ENCODE measurements at regions not wholly inside any gene's neighbourhood (a gene's known extent, or its start where the extent isn't known, plus 50 kb on each side); places are given as distances from the start of the nearest gene placed in this dataset.

- TF ChIP-seq HMG20A (CRISPR knock-in tag; IDR thresholded peaks at IDR 0.05; ENCODE audit: borderline replicate concordance) = no peak
- no peak for TF ChIP-seq ZNF138 (CRISPR knock-in tag; IDR thresholded peaks at IDR 0.05; ENCODE audit: low read depth)
- no peak for TF ChIP-seq RBFOX2 (IDR thresholded peaks at IDR 0.05; ENCODE audit: low read depth, low read length)
- no peak for TF ChIP-seq LCORL (IDR thresholded peaks at IDR 0.05)
- no peak for TF ChIP-seq LCORL (CRISPR knock-in tag; IDR thresholded peaks at IDR 0.05)
- TF ChIP-seq ZNF281 (CRISPR knock-in tag; IDR thresholded peaks at IDR 0.05; ENCODE audit: borderline replicate concordance) = no peak
- no peak for TF ChIP-seq FOXP1 (IDR thresholded peaks at IDR 0.05)
- TF ChIP-seq FOXP1 (CRISPR knock-in tag; IDR thresholded peaks at IDR 0.05) = no peak
- TF ChIP-seq KDM1A (CRISPR knock-in tag; IDR thresholded peaks at IDR 0.05) = no peak
- no peak for TF ChIP-seq TBP (CRISPR knock-in tag; IDR thresholded peaks at IDR 0.05)
- no peak for TF ChIP-seq TCF7 (IDR thresholded peaks at IDR 0.05; ENCODE audit: low read depth)
- in situ Hi-C loops (cut with HindIII; ENCODE audit: extremely low pct_ligation_motif_present, low pct_unique_long_range_greater_than_20kb) (no loop called here), intact Hi-C loops (cut with micrococcal nuclease; ENCODE audit: unreplicated experiment) (no loop called here)
- Histone ChIP-seq H3K79me2 (ENCODE audit: insufficient read depth, low read length) (no peaks in the 10 kb centered on the region), H3K36me3 (replicated peaks in 1 of 2; ENCODE audit: control insufficient read depth in 1 of 2, insufficient read depth in 2 of 2, low read length in 2 of 2) (no peaks in the 10 kb centered on the region), H3K4me2 (ENCODE audit: low read depth, low read length) (no peak overlapping the region), H3K9me3 (ENCODE audit: low read length) (no peaks in the 10 kb centered on the region), H3K27me3 (ENCODE audit: control insufficient read depth in 1 of 2, insufficient read depth in 2 of 2, low read length in 2 of 2) (peaks cover 17 to 75% of the 10 kb centered on the region in 2 experiments), H3K9ac (ENCODE audit: insufficient read depth, low read depth, low read length) (no peak overlapping the region), H3K27ac (ENCODE audit: extremely low read length, insufficient read depth, low read length) (no peak overlapping the region), H4K20me1 (ENCODE audit: insufficient read depth, low read length) (no peaks in the 10 kb centered on the region), H2AFZ (ENCODE audit: low read length) (no peak overlapping the region), H3K4me3 (replicated peaks in 1 of 3; ENCODE audit: insufficient read depth in 1 of 3, low read depth in 2 of 3, low read length in 3 of 3) (no peak overlapping the region), H3K4me1 (ENCODE audit: insufficient read depth, low read length) (no peaks in the 10 kb centered on the region)
- WGBS (ENCODE audit: low lambda C conversion rate) = 9% methylated on average over 6 of the region's 30 CpGs
- ATAC-seq (no peak), DNase-seq (ENCODE audit: low spot score) (no peak), FAIRE-seq (no peak)
- POLR2A ChIA-PET = no interaction called here
- no TSS peak for BruUV-seq (replicated peaks)
- CTCF ChIA-PET (ENCODE audit: low intra/inter-chr PET ratio, low total read pairs) = no interaction called here
These were observed 1290.9 kb downstream of the BRD1 start for GRCh38 chr22:48536541-48537342.

All from HepG2 (cell line).